ENCODE measurements at regions not wholly inside any gene's neighbourhood (a gene's known extent, or its start where the extent isn't known, plus 50 kb on each side); places are given as distances from the start of the nearest gene placed in this dataset.

GRCh38 chr20:58078741-58079522 is 149.5 kb downstream of the ANKRD60 start:
- ChIA-PET SMC1A (ENCODE audit: uncharacterized antibody, unreplicated experiment) (no interaction called here), POLR2A (no interaction called here), CTCF (interaction anchor here (1.6 kb wide), 1 partner anchor 425 kb away, joined by 5 read pairs; no protein-coding TSS in a partner anchor), RAD21 (ENCODE audit: unreplicated experiment) (no interaction called here)
- no peaks in the 10 kb centered on the region for H4K20me1 ChIP-seq (ENCODE audit: control insufficient read depth, insufficient read depth)
- H3K79me2 ChIP-seq (ENCODE audit: control insufficient read depth, insufficient read depth, low read length) = no peaks in the 10 kb centered on the region
- 5% methylated on average over 7 of the region's 7 CpGs for WGBS (ENCODE audit: insufficient coverage, insufficient replicate concordance, low lambda C conversion rate, missing lambda C conversion rate)
- TF ChIP-seq SRF (IDR thresholded peaks at IDR 0.05; ENCODE audit: low read depth in 2 of 2, low read length in 2 of 2) (no peak), RELA (IDR thresholded peaks at IDR 0.05; ENCODE audit: borderline replicate concordance, partially characterized antibody) (no peak), TCF3 (IDR thresholded peaks at IDR 0.05; ENCODE audit: borderline replicate concordance, insufficient read depth, low read depth, low read length) (no peak), PAX8 (IDR thresholded peaks at IDR 0.05) (no peak), RAD51 (IDR thresholded peaks at IDR 0.05) (no peak), RUNX3 (IDR thresholded peaks at IDR 0.05; ENCODE audit: low read length) (no peak), NFXL1 (IDR thresholded peaks at IDR 0.05; ENCODE audit: borderline replicate concordance) (no peak), IKZF1 (conservative IDR thresholded peaks at IDR 0.05) (no peak), STAT1 (conservative IDR thresholded peaks at IDR 0.05) (no peak), SMARCA5 (IDR thresholded peaks at IDR 0.05) (no peak), WRNIP1 (IDR thresholded peaks at IDR 0.05; ENCODE audit: borderline replicate concordance, low read depth, low read length) (no peak), SMC3 (IDR thresholded peaks at IDR 0.05; ENCODE audit: borderline replicate concordance, low read length) (no peak), MEF2A (IDR thresholded peaks at IDR 0.05; ENCODE audit: insufficient read depth, low read depth, low read length) (no peak), ZBED1 (IDR thresholded peaks at IDR 0.05; ENCODE audit: borderline replicate concordance) (no peak), ESRRA (IDR thresholded peaks at IDR 0.05; ENCODE audit: low read length) (no peak), BMI1 (IDR thresholded peaks at IDR 0.05; ENCODE audit: borderline replicate concordance) (no peak), EZH2 (IDR thresholded peaks at IDR 0.05; ENCODE audit: borderline replicate concordance, control insufficient read depth, low read depth, low read length) (no peak), EED (IDR thresholded peaks at IDR 0.05; ENCODE audit: low read depth) (no peak), TAF1 (IDR thresholded peaks at IDR 0.05; ENCODE audit: borderline replicate concordance, low read depth, low read length) (no peak)
- TF ChIP-seq, protein P1, sequence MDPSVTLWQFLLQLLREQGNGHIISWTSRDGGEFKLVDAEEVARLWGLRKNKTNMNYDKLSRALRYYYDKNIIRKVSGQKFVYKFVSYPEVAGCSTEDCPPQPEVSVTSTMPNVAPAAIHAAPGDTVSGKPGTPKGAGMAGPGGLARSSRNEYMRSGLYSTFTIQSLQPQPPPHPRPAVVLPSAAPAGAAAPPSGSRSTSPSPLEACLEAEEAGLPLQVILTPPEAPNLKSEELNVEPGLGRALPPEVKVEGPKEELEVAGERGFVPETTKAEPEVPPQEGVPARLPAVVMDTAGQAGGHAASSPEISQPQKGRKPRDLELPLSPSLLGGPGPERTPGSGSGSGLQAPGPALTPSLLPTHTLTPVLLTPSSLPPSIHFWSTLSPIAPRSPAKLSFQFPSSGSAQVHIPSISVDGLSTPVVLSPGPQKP (IDR thresholded peaks at IDR 0.05; ENCODE audit: low read depth, low read length) = no peak
- no peak overlapping the region for H2AFZ ChIP-seq (ENCODE audit: control insufficient read depth, low read depth, low read length)
- DNase-seq (ENCODE audit: low read depth, low spot score) (no peak), FAIRE-seq (no peak), ATAC-seq (no peak)
- H3K4me1 ChIP-seq (ENCODE audit: control insufficient read depth, insufficient read depth, low read length) = no peaks in the 10 kb centered on the region
- H3K36me3 ChIP-seq (ENCODE audit: control insufficient read depth in 2 of 2, insufficient read depth in 2 of 2, low read length in 1 of 2) = no peaks in the 10 kb centered on the region
- H3K27me3 ChIP-seq (replicated peaks in 1 of 2; ENCODE audit: control insufficient read depth in 2 of 2, insufficient read depth in 2 of 2, low read length in 1 of 2) = peaks cover 0 to 2% of the 10 kb centered on the region in 2 experiments; a peak in 2 of 4 replicates
- no TSS peak for BruUV-seq (replicated peaks)
- H3K9me3 ChIP-seq (replicated peaks; ENCODE audit: control insufficient read depth, insufficient read depth, low read length) = no peaks in the 10 kb centered on the region
- in situ Hi-C loops (cut with MboI) = no loop called here
- no peak overlapping the region for H3K27ac ChIP-seq (ENCODE audit: control insufficient read depth, insufficient read depth)
- no peak overlapping the region for H3K9ac ChIP-seq (ENCODE audit: control insufficient read depth, insufficient read depth, low read length)
- no peak overlapping the region for H3K4me2 ChIP-seq (ENCODE audit: control insufficient read depth, insufficient read depth)
- intact Hi-C loops (cut with micrococcal nuclease; ENCODE audit: unreplicated experiment) = no loop called here
- no peak overlapping the region for H3K4me3 ChIP-seq

Data from GM12878 (cell line).